HEK293 (cell line): ENCODE measurements at regions not wholly inside any gene's neighbourhood (a gene's known extent, or its start where the extent isn't known, plus 50 kb on each side); places are given as distances from the start of the nearest gene placed in this dataset.

Source experiments
- TRIM28 ChIP-seq: IDR thresholded peaks from 2 replicates; pipeline ENCODE4 v1.6.1; 2011; ENCODE audit warnings: low read length, control low read depth, borderline replicate concordance
- ZNF558 ChIP-seq: fragments of 450-650 bp; formaldehyde crosslinking; IDR thresholded peaks from 2 replicates; pipeline ENCODE4 v1.5.1; 2016; ENCODE audit warnings: missing biosample characterization, missing genetic modification characterization
- TF ChIP-seq, protein P1 (sequence below): fragments of 450-650 bp; formaldehyde crosslinking; conservative IDR thresholded peaks from 2 replicates; pipeline ENCODE4 v1.5.1; 2016; ENCODE audit warnings: low read depth, missing biosample characterization, missing genetic modification characterization
- TF ChIP-seq, protein P2 (sequence below): fragments of 450-650 bp; formaldehyde crosslinking; IDR thresholded peaks from 2 replicates; pipeline ENCODE4 v1.5.1; 2016; ENCODE audit warnings: missing biosample characterization, missing genetic modification characterization

DNA sequence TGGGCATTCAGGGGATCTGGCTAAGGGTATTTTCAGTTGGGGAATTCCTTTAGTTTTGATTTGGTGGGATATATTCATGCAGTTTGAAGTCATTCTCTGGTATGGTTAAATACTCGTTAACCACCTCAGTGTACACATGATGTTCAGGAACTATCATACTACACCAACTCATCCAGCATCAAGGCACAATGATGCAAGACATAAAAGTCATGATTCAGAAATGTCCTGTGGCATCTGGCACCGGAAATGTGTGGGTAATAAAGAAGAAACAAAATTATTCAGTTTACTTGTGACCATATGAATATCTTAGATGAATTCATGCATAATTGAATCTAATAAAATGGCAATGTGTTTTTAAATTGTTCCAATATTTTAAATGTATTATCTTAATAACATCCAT lies 129.0 kb upstream of the BMP5 start:
- TF ChIP-seq ZNF558 (tag by site-specific recombination) (no peak), TRIM28 (no peak)
- TF ChIP-seq, protein P1, sequence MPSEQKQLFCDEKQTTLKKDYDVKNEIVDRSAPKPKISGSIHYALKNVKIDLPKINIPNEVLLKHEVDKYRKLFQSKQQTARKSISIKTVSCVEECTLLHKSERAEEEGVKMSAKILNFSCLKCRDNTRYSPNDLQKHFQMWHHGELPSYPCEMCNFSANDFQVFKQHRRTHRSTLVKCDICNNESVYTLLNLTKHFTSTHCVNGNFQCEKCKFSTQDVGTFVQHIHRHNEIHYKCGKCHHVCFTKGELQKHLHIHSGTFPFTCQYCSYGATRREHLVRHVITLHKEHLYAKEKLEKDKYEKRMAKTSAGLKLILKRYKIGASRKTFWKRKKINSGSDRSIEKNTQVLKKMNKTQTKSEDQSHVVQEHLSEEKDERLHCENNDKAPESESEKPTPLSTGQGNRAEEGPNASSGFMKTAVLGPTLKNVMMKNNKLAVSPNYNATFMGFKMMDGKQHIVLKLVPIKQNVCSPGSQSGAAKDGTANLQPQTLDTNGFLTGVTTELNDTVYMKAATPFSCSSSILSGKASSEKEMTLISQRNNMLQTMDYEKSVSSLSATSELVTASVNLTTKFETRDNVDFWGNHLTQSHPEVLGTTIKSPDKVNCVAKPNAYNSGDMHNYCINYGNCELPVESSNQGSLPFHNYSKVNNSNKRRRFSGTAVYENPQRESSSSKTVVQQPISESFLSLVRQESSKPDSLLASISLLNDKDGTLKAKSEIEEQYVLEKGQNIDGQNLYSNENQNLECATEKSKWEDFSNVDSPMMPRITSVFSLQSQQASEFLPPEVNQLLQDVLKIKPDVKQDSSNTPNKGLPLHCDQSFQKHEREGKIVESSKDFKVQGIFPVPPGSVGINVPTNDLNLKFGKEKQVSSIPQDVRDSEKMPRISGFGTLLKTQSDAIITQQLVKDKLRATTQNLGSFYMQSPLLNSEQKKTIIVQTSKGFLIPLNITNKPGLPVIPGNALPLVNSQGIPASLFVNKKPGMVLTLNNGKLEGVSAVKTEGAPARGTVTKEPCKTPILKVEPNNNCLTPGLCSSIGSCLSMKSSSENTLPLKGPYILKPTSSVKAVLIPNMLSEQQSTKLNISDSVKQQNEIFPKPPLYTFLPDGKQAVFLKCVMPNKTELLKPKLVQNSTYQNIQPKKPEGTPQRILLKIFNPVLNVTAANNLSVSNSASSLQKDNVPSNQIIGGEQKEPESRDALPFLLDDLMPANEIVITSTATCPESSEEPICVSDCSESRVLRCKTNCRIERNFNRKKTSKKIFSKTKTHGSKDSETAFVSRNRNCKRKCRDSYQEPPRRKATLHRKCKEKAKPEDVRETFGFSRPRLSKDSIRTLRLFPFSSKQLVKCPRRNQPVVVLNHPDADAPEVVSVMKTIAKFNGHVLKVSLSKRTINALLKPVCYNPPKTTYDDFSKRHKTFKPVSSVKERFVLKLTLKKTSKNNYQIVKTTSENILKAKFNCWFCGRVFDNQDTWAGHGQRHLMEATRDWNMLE (tag by site-specific recombination), result no peak
- TF ChIP-seq, protein P2, sequence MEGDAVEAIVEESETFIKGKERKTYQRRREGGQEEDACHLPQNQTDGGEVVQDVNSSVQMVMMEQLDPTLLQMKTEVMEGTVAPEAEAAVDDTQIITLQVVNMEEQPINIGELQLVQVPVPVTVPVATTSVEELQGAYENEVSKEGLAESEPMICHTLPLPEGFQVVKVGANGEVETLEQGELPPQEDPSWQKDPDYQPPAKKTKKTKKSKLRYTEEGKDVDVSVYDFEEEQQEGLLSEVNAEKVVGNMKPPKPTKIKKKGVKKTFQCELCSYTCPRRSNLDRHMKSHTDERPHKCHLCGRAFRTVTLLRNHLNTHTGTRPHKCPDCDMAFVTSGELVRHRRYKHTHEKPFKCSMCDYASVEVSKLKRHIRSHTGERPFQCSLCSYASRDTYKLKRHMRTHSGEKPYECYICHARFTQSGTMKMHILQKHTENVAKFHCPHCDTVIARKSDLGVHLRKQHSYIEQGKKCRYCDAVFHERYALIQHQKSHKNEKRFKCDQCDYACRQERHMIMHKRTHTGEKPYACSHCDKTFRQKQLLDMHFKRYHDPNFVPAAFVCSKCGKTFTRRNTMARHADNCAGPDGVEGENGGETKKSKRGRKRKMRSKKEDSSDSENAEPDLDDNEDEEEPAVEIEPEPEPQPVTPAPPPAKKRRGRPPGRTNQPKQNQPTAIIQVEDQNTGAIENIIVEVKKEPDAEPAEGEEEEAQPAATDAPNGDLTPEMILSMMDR (tag by site-specific recombination), result no peak
